Left kidney (tissue), 1 donor: ENCODE measurements at regions not wholly inside any gene's neighbourhood (a gene's known extent, or its start where the extent isn't known, plus 50 kb on each side); places are given as distances from the start of the nearest gene placed in this dataset.
A peak's percentile ranks its signal among the peaks of the same experiment; 100 is the strongest.
"Not testable (repeated sequence)": the region's sequence is repeated elsewhere in the genome, so short reads cannot be mapped to it uniquely, and the experiment has no call there.

Source experiments
- DNase-seq: peaks from one replicate; pipeline ENCODE4 v3.0.0-alpha.2; 2013

- no peak for DNase-seq
Measured at GRCh38 chr14:89697281-89698060, 257.1 kb downstream of the EFCAB11 start.

- no peak for DNase-seq
Measured at GRCh38 chr14:89695846-89696245, 258.7 kb downstream of the EFCAB11 start.

GRCh38 chr14:89690139-89690538, 264.4 kb downstream of the EFCAB11 start:
- DNase-seq = no peak

GRCh38 chr14:89689711-89690110, 264.8 kb downstream of the EFCAB11 start:
- DNase-seq = not testable (repeated sequence)

- no peak for DNase-seq
Measured at GRCh38 chr14:89688507-89689211, 265.9 kb downstream of the EFCAB11 start.

- DNase-seq = not testable (repeated sequence)
Measured at GRCh38 chr14:89687129-89687528, 267.4 kb downstream of the EFCAB11 start.

- no peak for DNase-seq
Measured at GRCh38 chr14:89684139-89684538, 267.1 kb upstream of the FOXN3 start.

GRCh38 chr14:89681086-89682018, 264.3 kb upstream of the FOXN3 start:
- no peak for DNase-seq

- no peak for DNase-seq
Measured at GRCh38 chr14:89680156-89680555, 263.1 kb upstream of the FOXN3 start.

GRCh38 chr14:89678768-89679167, 261.7 kb upstream of the FOXN3 start:
- DNase-seq = no peak

- no peak for DNase-seq
Measured at GRCh38 chr14:89675590-89675989, 258.6 kb upstream of the FOXN3 start.

- DNase-seq = no peak
Measured at GRCh38 chr14:89674936-89675335, 257.9 kb upstream of the FOXN3 start.

GRCh38 chr14:89674240-89674639, 257.2 kb upstream of the FOXN3 start:
- DNase-seq = no peak

- no peak for DNase-seq
Measured at GRCh38 chr14:89673512-89674225, 256.6 kb upstream of the FOXN3 start.

GRCh38 chr14:89672636-89673511, 255.8 kb upstream of the FOXN3 start:
- DNase-seq = no peak

GRCh38 chr14:89669193-89669592, 252.2 kb upstream of the FOXN3 start:
- no peak for DNase-seq

GRCh38 chr14:89667983-89668382, 250.9 kb upstream of the FOXN3 start:
- DNase-seq = peak; percentile 30

GRCh38 chr14:89665300-89666081, 248.5 kb upstream of the FOXN3 start:
- not testable (repeated sequence) for DNase-seq

GRCh38 chr14:89661392-89661791, 244.4 kb upstream of the FOXN3 start:
- DNase-seq = no peak
